ENCODE measurements at regions not wholly inside any gene's neighbourhood (a gene's known extent, or its start where the extent isn't known, plus 50 kb on each side); places are given as distances from the start of the nearest gene placed in this dataset.

DNA sequence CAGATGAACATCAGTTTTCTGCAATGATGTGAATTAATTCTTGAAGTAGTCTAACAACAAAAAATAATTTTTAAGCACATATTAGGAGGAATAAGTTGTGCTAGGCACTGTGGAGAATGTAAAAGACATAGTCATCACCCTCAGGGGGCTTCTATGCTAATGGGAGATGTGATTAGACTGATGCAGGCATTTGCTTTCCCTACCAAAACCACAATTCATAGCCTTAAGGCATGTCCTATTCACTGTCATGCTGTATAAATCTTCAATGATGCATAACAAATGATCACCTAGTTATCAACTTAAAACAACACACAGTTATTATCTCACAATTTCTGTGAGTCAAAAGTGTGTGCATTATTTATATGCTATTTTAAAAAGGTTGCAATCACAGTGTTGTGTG is 422.6 kb downstream of the MAN2A1 start:
- TF ChIP-seq EZH2phosphoT487 (IDR thresholded peaks at IDR 0.05), result no peak
- TF ChIP-seq, protein P1, sequence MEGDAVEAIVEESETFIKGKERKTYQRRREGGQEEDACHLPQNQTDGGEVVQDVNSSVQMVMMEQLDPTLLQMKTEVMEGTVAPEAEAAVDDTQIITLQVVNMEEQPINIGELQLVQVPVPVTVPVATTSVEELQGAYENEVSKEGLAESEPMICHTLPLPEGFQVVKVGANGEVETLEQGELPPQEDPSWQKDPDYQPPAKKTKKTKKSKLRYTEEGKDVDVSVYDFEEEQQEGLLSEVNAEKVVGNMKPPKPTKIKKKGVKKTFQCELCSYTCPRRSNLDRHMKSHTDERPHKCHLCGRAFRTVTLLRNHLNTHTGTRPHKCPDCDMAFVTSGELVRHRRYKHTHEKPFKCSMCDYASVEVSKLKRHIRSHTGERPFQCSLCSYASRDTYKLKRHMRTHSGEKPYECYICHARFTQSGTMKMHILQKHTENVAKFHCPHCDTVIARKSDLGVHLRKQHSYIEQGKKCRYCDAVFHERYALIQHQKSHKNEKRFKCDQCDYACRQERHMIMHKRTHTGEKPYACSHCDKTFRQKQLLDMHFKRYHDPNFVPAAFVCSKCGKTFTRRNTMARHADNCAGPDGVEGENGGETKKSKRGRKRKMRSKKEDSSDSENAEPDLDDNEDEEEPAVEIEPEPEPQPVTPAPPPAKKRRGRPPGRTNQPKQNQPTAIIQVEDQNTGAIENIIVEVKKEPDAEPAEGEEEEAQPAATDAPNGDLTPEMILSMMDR (IDR thresholded peaks at IDR 0.05), result no peak

All from neural progenitor cell (in vitro differentiated cells).